ENCODE measurements at regions not wholly inside any gene's neighbourhood (a gene's known extent, or its start where the extent isn't known, plus 50 kb on each side); places are given as distances from the start of the nearest gene placed in this dataset.

GRCh38 chr19:28285078-28285477 is 927.9 kb downstream of the UQCRFS1 start:
- TF ChIP-seq CTCF (conservative IDR thresholded peaks at IDR 0.05; ENCODE audit: low read length) (no peak), EZH2phosphoT487 (IDR thresholded peaks at IDR 0.05; ENCODE audit: borderline replicate concordance) (no peak)

Measured in Loucy (cell line).